H9 (cell line): ENCODE measurements at regions not wholly inside any gene's neighbourhood (a gene's known extent, or its start where the extent isn't known, plus 50 kb on each side); places are given as distances from the start of the nearest gene placed in this dataset.

ENCODE experiments used
- DNase-seq: peaks from one replicate; pipeline ENCODE4 v3.0.0-alpha.2; 2017
- H2AFZ ChIP-seq: one replicate; pipeline ENCODE4 v1.6.1; 2013; ENCODE audit warnings: mild to moderate bottlenecking, low read length, control low read depth, moderate library complexity
- H2AK5ac ChIP-seq: 2 replicates; pipeline ENCODE4 v1.6.1; 2013; ENCODE audit warnings: low read length, control low read depth, mixed read lengths; ENCODE audit not compliant: insufficient read length
- H2BK120ac ChIP-seq: one replicate; pipeline ENCODE4 v1.6.1; 2013; ENCODE audit warnings: low read depth, mild to moderate bottlenecking, low read length, control low read depth, inconsistent platforms; ENCODE audit not compliant: poor library complexity, severe bottlenecking
- H2BK12ac ChIP-seq: 2 replicates; pipeline ENCODE4 v1.6.1; 2013; ENCODE audit warnings: low read length, control low read depth, mixed read lengths, low read depth; ENCODE audit not compliant: insufficient read length
- H2BK15ac ChIP-seq: 2 replicates; pipeline ENCODE4 v1.6.1; 2013; ENCODE audit warnings: low read depth, low read length, control low read depth
- H2BK20ac ChIP-seq: one replicate; pipeline ENCODE4 v1.6.1; 2013; ENCODE audit warnings: low read depth, mild to moderate bottlenecking, low read length, control low read depth, inconsistent platforms; ENCODE audit not compliant: poor library complexity, severe bottlenecking
- H2BK5ac ChIP-seq: 2 replicates; pipeline ENCODE4 v1.6.1; 2013; ENCODE audit warnings: low read length, control low read depth, mixed read lengths; ENCODE audit not compliant: insufficient read length
- H3K14ac ChIP-seq: 2 replicates; pipeline ENCODE4 v1.6.1; 2013; ENCODE audit warnings: low read length, control low read depth; ENCODE audit not compliant: insufficient read depth
- H3K18ac ChIP-seq: 2 replicates; pipeline ENCODE4 v1.6.1; 2013; ENCODE audit warnings: low read depth, mild to moderate bottlenecking, mixed read lengths, low read length, control low read depth; ENCODE audit not compliant: insufficient read length
- H3K23ac ChIP-seq: 2 replicates; pipeline ENCODE4 v1.6.1; 2013; ENCODE audit warnings: low read length, control low read depth, mixed read lengths, low read depth; ENCODE audit not compliant: insufficient read length
- H3K23me2 ChIP-seq: 2 replicates; pipeline ENCODE4 v1.6.1; 2013; ENCODE audit warnings: low read depth, mild to moderate bottlenecking, mixed read lengths, low read length, control low read depth; ENCODE audit not compliant: insufficient read length, poor library complexity, severe bottlenecking
- H3K27ac ChIP-seq: 2 replicates; pipeline ENCODE4 v1.5.1; 2013; ENCODE audit warnings: low read length, control low read depth, mixed read lengths, low read depth; ENCODE audit not compliant: insufficient read length
- H3K27me3 ChIP-seq: 2 replicates; pipeline ENCODE4 v1.6.1; 2013; ENCODE audit warnings: low read length, control low read depth, inconsistent platforms; ENCODE audit not compliant: insufficient read depth
- H3K4ac ChIP-seq: 2 replicates; pipeline ENCODE4 v1.6.1; 2013; ENCODE audit warnings: low read depth, mild to moderate bottlenecking, control low read depth, inconsistent platforms, low read length, moderate library complexity
- H3K4me1 ChIP-seq: 2 replicates; pipeline ENCODE4 v1.6.1; 2013; ENCODE audit warnings: low read length, control low read depth, inconsistent platforms; ENCODE audit not compliant: insufficient read depth
- H3K4me2 ChIP-seq: 2 replicates; pipeline ENCODE4 v1.6.1; 2013; ENCODE audit warnings: low read length, control low read depth, mixed read lengths; ENCODE audit not compliant: insufficient read length, insufficient read depth
- H3K56ac ChIP-seq: 2 replicates; pipeline ENCODE4 v1.6.1; 2013; ENCODE audit warnings: low read depth, mild to moderate bottlenecking, mixed read lengths, low read length, control low read depth; ENCODE audit not compliant: insufficient read length
- H3K79me1 ChIP-seq: 2 replicates; pipeline ENCODE4 v1.6.1; 2013; ENCODE audit warnings: low read depth, mild to moderate bottlenecking, moderate library complexity, low read length, control low read depth, inconsistent platforms; ENCODE audit not compliant: insufficient read depth, poor library complexity, severe bottlenecking
- H3K79me2 ChIP-seq: 2 replicates; pipeline ENCODE4 v1.6.1; 2013; ENCODE audit warnings: low read length, control low read depth, inconsistent platforms; ENCODE audit not compliant: insufficient read depth
- H3K9ac ChIP-seq: 2 replicates; pipeline ENCODE4 v1.6.1; 2013; ENCODE audit warnings: low read length, control low read depth, mixed read lengths; ENCODE audit not compliant: insufficient read length; ENCODE audit errors: extremely low read depth
- H3K9me3 ChIP-seq: one replicate; pipeline ENCODE4 v1.6.1; 2013; ENCODE audit warnings: low read depth, low read length, inconsistent platforms; ENCODE audit not compliant: control insufficient read depth
- H3T11ph ChIP-seq: one replicate; pipeline ENCODE4 v1.6.1; 2013; ENCODE audit warnings: mild to moderate bottlenecking, low read length, control low read depth, inconsistent platforms
- H4K20me1 ChIP-seq: one replicate; pipeline ENCODE4 v1.6.1; 2013; ENCODE audit not compliant: control insufficient read depth, insufficient read length, insufficient read depth
- H4K5ac ChIP-seq: 2 replicates; pipeline ENCODE4 v1.6.1; 2013; ENCODE audit warnings: low read depth, mild to moderate bottlenecking, mixed read lengths, low read length, control low read depth; ENCODE audit not compliant: insufficient read length
- H4K8ac ChIP-seq: replicated peaks from 2 replicates; pipeline ENCODE4 v1.6.1; 2013; ENCODE audit warnings: low read length, control low read depth, mixed read lengths, low read depth; ENCODE audit not compliant: insufficient read length
- H4K91ac ChIP-seq: 2 replicates; pipeline ENCODE4 v1.6.1; 2013; ENCODE audit warnings: low read depth, mild to moderate bottlenecking, moderate library complexity, mixed read lengths, low read length, control low read depth; ENCODE audit not compliant: insufficient read length
- H3K27ac Mint-ChIP-seq, 3 experiments: 2 replicates in 2 of 3; 3 replicates in 1 of 3; pipeline ENCODE4 v1.8.0; 2020 to 2021; ENCODE audit warnings: mixed read lengths in 3 of 3, mild to moderate bottlenecking in 1 of 3, moderate library complexity in 1 of 3
- H3K27me3 Mint-ChIP-seq: 2 replicates; pipeline ENCODE4 v1.8.0; 2021; ENCODE audit warnings: low read depth, mild to moderate bottlenecking, moderate library complexity, mixed read lengths
- H3K36me3 Mint-ChIP-seq, 3 experiments: 2 replicates in 2 of 3; 3 replicates in 1 of 3; pipeline ENCODE4 v1.8.0; 2020 to 2021; ENCODE audit warnings: low read depth in 3 of 3, mixed read lengths in 3 of 3; ENCODE audit not compliant: insufficient read depth in 1 of 3
- H3K4me1 Mint-ChIP-seq, 2 experiments: 2 replicates each; pipeline ENCODE4 v1.8.0; 2020; ENCODE audit warnings: mixed read lengths in 2 of 2
- H3K4me3 Mint-ChIP-seq, 2 experiments: 2 replicates in 1 of 2; 3 replicates in 1 of 2; pipeline ENCODE4 v1.8.0; 2020 to 2021; ENCODE audit warnings: mild to moderate bottlenecking in 2 of 2, mixed read lengths in 2 of 2, moderate library complexity in 1 of 2
- H3K9me3 Mint-ChIP-seq, 2 experiments: 2 replicates in 1 of 2; 3 replicates in 1 of 2; pipeline ENCODE4 v1.8.0; 2020; ENCODE audit warnings: mild to moderate bottlenecking in 2 of 2, mixed read lengths in 2 of 2, moderate library complexity in 1 of 2
- CTCF ChIP-seq: fragments of 200-600 bp; sonication (generic); conservative IDR thresholded peaks from 3 replicates; pipeline ENCODE4 v1.8.0; 2021; ENCODE audit warnings: antibody characterized with exemption, mild to moderate bottlenecking
- WGBS: extraction: QIAGEN DNeasy Blood & Tissue Kit; methylation state at CpG from one replicate; pipeline ENCODE4 v1.1.7; 2013; ENCODE audit warnings: missing lambda C conversion rate, low lambda C conversion rate, mixed read lengths; ENCODE audit not compliant: insufficient read length; ENCODE audit errors: extremely low coverage; 5-methylcytosine and 5-hydroxymethylcytosine counted together

- Histone ChIP-seq H2BK120ac (no peak overlapping the region), H2BK20ac (no peak overlapping the region), H3K27me3 (no peaks in the 10 kb centered on the region), H3K79me2 (no peaks in the 10 kb centered on the region), H2AK5ac (no peak overlapping the region), H4K91ac (no peak overlapping the region), H2BK5ac (no peak overlapping the region), H4K20me1 (no peaks in the 10 kb centered on the region), H3K56ac (no peak overlapping the region), H2BK12ac (no peak overlapping the region), H2BK15ac (no peak overlapping the region), H3K4me1 (peaks cover 2% of the 10 kb centered on the region; the same call in 1 of the 2 replicates), H3K9me3 (no peaks in the 10 kb centered on the region), H3K4ac (no peak overlapping the region), H3K14ac (no peak overlapping the region), H3K4me2 (no peak overlapping the region), H3K79me1 (no peaks in the 10 kb centered on the region), H3K23me2 (no peaks in the 10 kb centered on the region), H2AFZ (no peak overlapping the region), H3K9ac (no peak overlapping the region), H3T11ph (no peak overlapping the region), H3K18ac (no peak overlapping the region), H4K5ac (no peak overlapping the region), H3K27ac (no peak overlapping the region), H3K23ac (no peak overlapping the region), H4K8ac (no peak overlapping the region)
- WGBS, result no CpG with 5 or more reads among the region's 1 CpG
- no peak for TF ChIP-seq CTCF
- H3K9me3 Mint-ChIP-seq, result peaks cover 25 to 26% of the 10 kb centered on the region in 2 experiments
- no peak for DNase-seq
- no peak overlapping the region for H3K27ac Mint-ChIP-seq
- peaks cover 14 to 15% of the 10 kb centered on the region in 2 experiments for H3K4me1 Mint-ChIP-seq
- no peak overlapping the region for H3K4me3 Mint-ChIP-seq
- H3K27me3 Mint-ChIP-seq, result no peaks in the 10 kb centered on the region
- peaks cover 18 to 30% (median 19%) of the 10 kb centered on the region in 3 experiments for H3K36me3 Mint-ChIP-seq
Observed at GRCh38 chr3:70554170-70554569, 241.7 kb upstream of the MDFIC2 start.
